DND-41 (cell line): ENCODE measurements at regions not wholly inside any gene's neighbourhood (a gene's known extent, or its start where the extent isn't known, plus 50 kb on each side); places are given as distances from the start of the nearest gene placed in this dataset.

Experiments
- ATAC-seq: fragments of 200-7000 bp; cut with Tn5 transposase; 3 replicates; pipeline ENCODE4 v1.9.1; 2021; ENCODE audit warnings: low read depth; ENCODE audit not compliant: insufficient read depth
- DNase-seq: peaks from one replicate; pipeline ENCODE4 v3.0.0-alpha.2; 2020
- H2AFZ ChIP-seq: 2 replicates; pipeline ENCODE4 v1.6.0; 2012; ENCODE audit warnings: low read depth, low read length
- H3K27ac ChIP-seq: 2 replicates; pipeline ENCODE4 v1.5.1; 2012; ENCODE audit warnings: low read length, inconsistent platforms
- H3K27me3 ChIP-seq: fragments of 200-600 bp; sonication (generic); 2 replicates; pipeline ENCODE4 v1.6.0; 2012; ENCODE audit warnings: low read length, mild to moderate bottlenecking, inconsistent platforms; ENCODE audit not compliant: insufficient read depth, poor library complexity
- H3K36me3 ChIP-seq: 2 replicates; pipeline ENCODE4 v1.5.1; 2012; ENCODE audit warnings: low read length, inconsistent platforms; ENCODE audit not compliant: insufficient read depth
- H3K4me1 ChIP-seq: 2 replicates; pipeline ENCODE4 v1.5.1; 2012; ENCODE audit warnings: mild to moderate bottlenecking, low read length; ENCODE audit not compliant: insufficient read depth
- H3K4me2 ChIP-seq: 2 replicates; pipeline ENCODE4 v1.6.0; 2012; ENCODE audit warnings: mild to moderate bottlenecking, moderate library complexity, low read length, inconsistent platforms; ENCODE audit not compliant: insufficient read depth
- H3K4me3 ChIP-seq, 2 experiments: fragments of 200-600 bp in 1 of 2; shearing (Covaris generic) in 1 of 2; 2 replicates each; pipeline ENCODE4 v1.5.1; 2012 to 2016; ENCODE audit warnings: inconsistent platforms in 2 of 2, low read length in 2 of 2, mild to moderate bottlenecking in 2 of 2, low read depth in 1 of 2, moderate library complexity in 1 of 2
- H3K79me2 ChIP-seq: 2 replicates; pipeline ENCODE4 v1.6.0; 2012; ENCODE audit warnings: low read length, inconsistent platforms; ENCODE audit not compliant: insufficient read depth
- H3K9ac ChIP-seq: 2 replicates; pipeline ENCODE4 v1.6.0; 2012; ENCODE audit warnings: low read depth, mild to moderate bottlenecking, inconsistent platforms, low read length, moderate library complexity
- H3K9me3 ChIP-seq: 2 replicates; pipeline ENCODE4 v1.5.1; 2012; ENCODE audit warnings: low read length, moderate library complexity, mild to moderate bottlenecking, inconsistent platforms; ENCODE audit not compliant: insufficient read depth, severe bottlenecking
- H4K20me1 ChIP-seq: 2 replicates; pipeline ENCODE4 v1.6.0; 2012; ENCODE audit warnings: low read length; ENCODE audit not compliant: insufficient read depth
- EZH2 ChIP-seq: IDR thresholded peaks from 3 replicates; pipeline ENCODE4 v1.6.1; 2012; ENCODE audit warnings: borderline replicate concordance, low read depth, mild to moderate bottlenecking, moderate library complexity, low read length, inconsistent platforms; ENCODE audit not compliant: severe bottlenecking
- TF ChIP-seq, protein P1 (sequence below): IDR thresholded peaks from 2 replicates; pipeline ENCODE4 v1.5.1; 2012; ENCODE audit warnings: borderline replicate concordance, low read length, moderate library complexity, mild to moderate bottlenecking; ENCODE audit not compliant: poor library complexity, severe bottlenecking; ENCODE audit errors: extremely low read depth

GRCh38 chr2:212667751-212668316, 129.2 kb upstream of the ERBB4 start:
- Histone ChIP-seq H3K9ac (no peak overlapping the region), H4K20me1 (no peaks in the 10 kb centered on the region), H3K4me3 (no peak overlapping the region), H3K4me1 (no peaks in the 10 kb centered on the region), H3K4me2 (no peak overlapping the region), H2AFZ (no peak overlapping the region), H3K36me3 (no peaks in the 10 kb centered on the region), H3K79me2 (no peaks in the 10 kb centered on the region), H3K27me3 (no peaks in the 10 kb centered on the region), H3K27ac (no peak overlapping the region), H3K9me3 (no peaks in the 10 kb centered on the region)
- ATAC-seq (no peak), DNase-seq (no peak)
- no peak for TF ChIP-seq EZH2
- TF ChIP-seq, protein P1, sequence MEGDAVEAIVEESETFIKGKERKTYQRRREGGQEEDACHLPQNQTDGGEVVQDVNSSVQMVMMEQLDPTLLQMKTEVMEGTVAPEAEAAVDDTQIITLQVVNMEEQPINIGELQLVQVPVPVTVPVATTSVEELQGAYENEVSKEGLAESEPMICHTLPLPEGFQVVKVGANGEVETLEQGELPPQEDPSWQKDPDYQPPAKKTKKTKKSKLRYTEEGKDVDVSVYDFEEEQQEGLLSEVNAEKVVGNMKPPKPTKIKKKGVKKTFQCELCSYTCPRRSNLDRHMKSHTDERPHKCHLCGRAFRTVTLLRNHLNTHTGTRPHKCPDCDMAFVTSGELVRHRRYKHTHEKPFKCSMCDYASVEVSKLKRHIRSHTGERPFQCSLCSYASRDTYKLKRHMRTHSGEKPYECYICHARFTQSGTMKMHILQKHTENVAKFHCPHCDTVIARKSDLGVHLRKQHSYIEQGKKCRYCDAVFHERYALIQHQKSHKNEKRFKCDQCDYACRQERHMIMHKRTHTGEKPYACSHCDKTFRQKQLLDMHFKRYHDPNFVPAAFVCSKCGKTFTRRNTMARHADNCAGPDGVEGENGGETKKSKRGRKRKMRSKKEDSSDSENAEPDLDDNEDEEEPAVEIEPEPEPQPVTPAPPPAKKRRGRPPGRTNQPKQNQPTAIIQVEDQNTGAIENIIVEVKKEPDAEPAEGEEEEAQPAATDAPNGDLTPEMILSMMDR = no peak

DNA sequence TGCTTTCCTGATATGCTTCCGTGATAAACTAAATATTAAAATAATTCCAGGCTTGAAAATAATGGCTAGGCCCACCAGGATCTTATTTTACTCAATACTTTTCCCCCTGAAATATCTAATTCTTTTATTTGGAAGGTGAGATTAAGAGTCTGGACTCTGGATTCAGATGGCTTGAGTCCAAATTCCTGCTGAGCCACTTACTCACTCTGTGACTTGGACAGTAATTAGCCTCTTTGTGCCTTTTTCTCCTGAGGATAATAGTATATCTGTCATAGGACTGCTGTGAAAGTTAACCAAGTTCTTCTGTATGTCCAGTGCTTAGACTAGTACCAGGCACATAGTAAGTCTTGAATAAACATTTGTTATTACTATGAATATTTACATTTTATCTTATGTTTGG, 127.3 kb upstream of the ERBB4 start:
- TF ChIP-seq EZH2 = no peak
- TF ChIP-seq, protein P1 = no peak
- H2AFZ ChIP-seq = no peak overlapping the region
- no peaks in the 10 kb centered on the region for H3K27me3 ChIP-seq
- ATAC-seq (no peak), DNase-seq (no peak)
- H3K36me3 ChIP-seq = no peaks in the 10 kb centered on the region
- no peaks in the 10 kb centered on the region for H3K79me2 ChIP-seq
- H4K20me1 ChIP-seq = no peaks in the 10 kb centered on the region
- no peak overlapping the region for H3K27ac ChIP-seq
- H3K4me3 ChIP-seq = no peak overlapping the region
- no peaks in the 10 kb centered on the region for H3K4me1 ChIP-seq
- H3K9ac ChIP-seq = no peak overlapping the region
- H3K4me2 ChIP-seq = no peak overlapping the region
- no peaks in the 10 kb centered on the region for H3K9me3 ChIP-seq

DNA sequence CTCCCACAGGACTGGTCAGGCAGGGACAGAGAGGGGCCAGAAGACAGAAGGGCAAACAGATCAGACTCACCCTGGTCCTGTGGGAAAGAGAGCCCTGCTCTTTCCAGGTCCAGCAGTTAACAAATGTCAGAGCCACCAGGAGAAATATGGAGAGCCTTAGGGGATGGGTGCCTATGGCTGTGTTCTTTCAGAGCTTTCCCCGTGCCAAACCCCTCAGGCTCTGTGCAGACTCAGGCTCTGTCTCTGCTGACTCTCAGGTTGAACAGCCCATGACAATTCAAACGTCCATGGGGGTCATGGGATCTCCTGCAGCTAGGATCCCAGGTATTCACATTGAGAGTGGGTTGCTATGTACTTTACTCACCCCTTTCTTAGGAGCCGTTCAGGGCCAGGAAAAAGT, 120.8 kb upstream of the ERBB4 start:
- Histone ChIP-seq H2AFZ (no peak overlapping the region), H3K36me3 (no peaks in the 10 kb centered on the region), H3K9me3 (no peaks in the 10 kb centered on the region), H3K4me1 (no peaks in the 10 kb centered on the region), H3K4me3 (no peak overlapping the region), H3K27ac (no peak overlapping the region), H3K27me3 (no peaks in the 10 kb centered on the region), H3K79me2 (no peaks in the 10 kb centered on the region), H3K4me2 (no peak overlapping the region), H4K20me1 (no peaks in the 10 kb centered on the region), H3K9ac (no peak overlapping the region)
- TF ChIP-seq, protein P1 = no peak
- TF ChIP-seq EZH2 = no peak
- DNase-seq (no peak), ATAC-seq (no peak)

DNA sequence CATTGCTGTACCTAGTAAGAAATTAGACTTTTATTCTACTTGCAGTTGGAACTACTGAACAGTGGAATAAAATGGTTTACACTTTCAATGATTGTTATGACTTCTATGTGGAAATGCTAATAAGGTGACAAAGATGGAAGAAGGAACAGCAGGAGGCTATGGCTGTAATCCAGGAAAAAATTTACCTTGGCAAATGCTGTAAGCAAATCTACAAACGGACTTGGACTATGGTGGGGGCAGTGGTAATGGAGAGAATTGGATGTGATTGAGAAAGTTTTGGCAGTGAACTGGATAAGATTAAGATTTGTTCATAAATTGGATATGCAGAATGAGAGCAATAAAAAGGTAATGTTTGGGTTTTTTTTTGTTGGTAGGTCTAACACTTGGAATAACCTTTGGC, 111.0 kb upstream of the ERBB4 start:
- no peaks in the 10 kb centered on the region for H3K36me3 ChIP-seq
- DNase-seq (no peak), ATAC-seq (no peak)
- no peak overlapping the region for H3K9ac ChIP-seq
- no peaks in the 10 kb centered on the region for H4K20me1 ChIP-seq
- H3K79me2 ChIP-seq = no peaks in the 10 kb centered on the region
- H3K27ac ChIP-seq = no peak overlapping the region
- no peaks in the 10 kb centered on the region for H3K27me3 ChIP-seq
- H3K9me3 ChIP-seq = no peaks in the 10 kb centered on the region
- H2AFZ ChIP-seq = no peak overlapping the region
- no peaks in the 10 kb centered on the region for H3K4me1 ChIP-seq
- TF ChIP-seq, protein P1 = no peak
- no peak for TF ChIP-seq EZH2
- no peak overlapping the region for H3K4me3 ChIP-seq
- H3K4me2 ChIP-seq = no peak overlapping the region
